ENCODE measurements at regions not wholly inside any gene's neighbourhood (a gene's known extent, or its start where the extent isn't known, plus 50 kb on each side); places are given as distances from the start of the nearest gene placed in this dataset.

DNA sequence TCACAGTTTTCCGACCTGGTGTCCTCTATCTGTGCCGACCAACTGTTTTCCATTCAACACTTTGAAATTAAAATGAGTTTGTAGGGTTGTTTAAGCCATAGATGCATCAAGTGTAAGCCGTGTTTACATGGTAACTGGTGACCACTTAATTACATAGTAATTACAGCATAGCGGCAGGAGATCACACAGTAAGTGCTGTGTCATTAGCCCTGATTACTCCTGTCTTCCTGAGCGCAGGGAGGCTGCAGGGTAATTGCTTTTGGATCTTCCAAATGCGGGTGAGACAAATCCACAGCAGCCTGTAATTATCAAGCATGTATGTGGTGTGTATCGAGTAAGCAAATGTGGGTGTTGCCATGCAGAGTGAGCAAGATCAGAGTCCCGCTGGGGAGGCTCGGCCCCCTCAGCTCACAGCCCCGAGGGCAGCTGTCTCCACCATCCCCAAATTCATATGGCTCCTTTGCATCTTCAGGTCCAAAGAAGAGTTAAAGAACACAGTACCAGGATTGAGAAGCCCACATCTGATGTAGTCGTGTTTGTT, 71.5 kb upstream of the HDAC4 start:
- BruUV-seq (replicated peaks), result no TSS peak
- H3K36me3 Mint-ChIP-seq (ENCODE audit: insufficient read depth, unreplicated experiment), result no peaks in the 10 kb centered on the region
- DNase-seq, result no peak
- CTCF ChIA-PET, result no interaction called here
- intact Hi-C loops (cut with micrococcal nuclease; ENCODE audit: unreplicated experiment), result no loop called here
- H3K27ac Mint-ChIP-seq (ENCODE audit: unreplicated experiment), result no peak overlapping the region
- peaks cover 45% of the 10 kb centered on the region for H3K27me3 Mint-ChIP-seq (ENCODE audit: unreplicated experiment)
- no peaks in the 10 kb centered on the region for H3K9me3 Mint-ChIP-seq (ENCODE audit: low read depth, unreplicated experiment)
- TF ChIP-seq, protein P1, sequence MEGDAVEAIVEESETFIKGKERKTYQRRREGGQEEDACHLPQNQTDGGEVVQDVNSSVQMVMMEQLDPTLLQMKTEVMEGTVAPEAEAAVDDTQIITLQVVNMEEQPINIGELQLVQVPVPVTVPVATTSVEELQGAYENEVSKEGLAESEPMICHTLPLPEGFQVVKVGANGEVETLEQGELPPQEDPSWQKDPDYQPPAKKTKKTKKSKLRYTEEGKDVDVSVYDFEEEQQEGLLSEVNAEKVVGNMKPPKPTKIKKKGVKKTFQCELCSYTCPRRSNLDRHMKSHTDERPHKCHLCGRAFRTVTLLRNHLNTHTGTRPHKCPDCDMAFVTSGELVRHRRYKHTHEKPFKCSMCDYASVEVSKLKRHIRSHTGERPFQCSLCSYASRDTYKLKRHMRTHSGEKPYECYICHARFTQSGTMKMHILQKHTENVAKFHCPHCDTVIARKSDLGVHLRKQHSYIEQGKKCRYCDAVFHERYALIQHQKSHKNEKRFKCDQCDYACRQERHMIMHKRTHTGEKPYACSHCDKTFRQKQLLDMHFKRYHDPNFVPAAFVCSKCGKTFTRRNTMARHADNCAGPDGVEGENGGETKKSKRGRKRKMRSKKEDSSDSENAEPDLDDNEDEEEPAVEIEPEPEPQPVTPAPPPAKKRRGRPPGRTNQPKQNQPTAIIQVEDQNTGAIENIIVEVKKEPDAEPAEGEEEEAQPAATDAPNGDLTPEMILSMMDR (IDR thresholded peaks at IDR 0.05; ENCODE audit: unreplicated experiment), result no peak
- no peaks in the 10 kb centered on the region for H3K4me1 Mint-ChIP-seq (ENCODE audit: low read depth, unreplicated experiment)
- no peak overlapping the region for H3K4me3 Mint-ChIP-seq (ENCODE audit: low read depth, unreplicated experiment)

DNA sequence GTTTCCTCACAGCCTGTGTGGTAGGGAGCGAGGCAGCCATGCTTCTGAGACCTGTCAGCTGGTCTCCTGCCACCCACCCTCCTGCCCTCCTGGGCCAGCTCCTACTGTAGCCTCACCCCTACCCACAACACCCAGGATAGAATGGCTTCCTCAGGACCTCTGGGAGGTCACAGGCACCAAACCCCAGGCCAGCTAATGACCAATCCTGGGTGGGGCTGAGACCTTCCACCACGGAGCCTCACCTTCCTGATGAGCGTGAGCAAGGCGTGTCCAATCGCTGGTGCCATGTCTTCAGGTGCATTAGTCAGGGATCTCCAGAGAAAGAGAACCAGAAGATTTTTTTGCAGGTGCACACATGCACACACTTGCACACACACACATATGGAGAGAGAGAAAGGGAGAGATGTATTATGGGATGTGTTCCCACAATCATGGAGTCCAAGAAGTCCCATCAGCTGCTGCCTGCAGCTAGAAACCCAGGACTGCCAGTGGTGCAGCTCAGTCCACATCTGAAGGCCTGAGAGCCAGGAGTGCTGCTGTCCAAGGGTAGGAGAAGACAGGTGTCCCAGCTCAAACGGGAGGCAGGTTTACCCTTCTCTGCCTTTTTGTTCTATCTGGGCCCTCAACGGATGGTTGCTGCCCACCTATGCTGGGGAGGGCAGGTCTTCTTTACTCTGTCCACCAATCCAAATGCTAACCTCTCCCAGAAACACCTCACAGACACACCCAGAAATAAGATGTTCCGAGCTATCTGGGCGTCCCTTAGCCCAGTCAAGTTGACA, 70.4 kb upstream of the HDAC4 start:
- no peaks in the 10 kb centered on the region for H3K9me3 Mint-ChIP-seq (ENCODE audit: low read depth, unreplicated experiment)
- H3K27me3 Mint-ChIP-seq (ENCODE audit: unreplicated experiment), result peaks cover 45% of the 10 kb centered on the region
- H3K4me1 Mint-ChIP-seq (ENCODE audit: low read depth, unreplicated experiment), result no peaks in the 10 kb centered on the region
- H3K27ac Mint-ChIP-seq (ENCODE audit: unreplicated experiment), result no peak overlapping the region
- TF ChIP-seq, protein P1 (IDR thresholded peaks at IDR 0.05; ENCODE audit: unreplicated experiment), result no peak
- no peak overlapping the region for H3K4me3 Mint-ChIP-seq (ENCODE audit: low read depth, unreplicated experiment)
- no peaks in the 10 kb centered on the region for H3K36me3 Mint-ChIP-seq (ENCODE audit: insufficient read depth, unreplicated experiment)
- CTCF ChIA-PET, result no interaction called here
- DNase-seq, result no peak
- no TSS peak for BruUV-seq (replicated peaks)
- intact Hi-C loops (cut with micrococcal nuclease; ENCODE audit: unreplicated experiment), result no loop called here

GRCh38 chr2:239470151-239470900, 69.5 kb upstream of the HDAC4 start:
- H3K36me3 Mint-ChIP-seq (ENCODE audit: insufficient read depth, unreplicated experiment), result no peaks in the 10 kb centered on the region
- H3K4me1 Mint-ChIP-seq (ENCODE audit: low read depth, unreplicated experiment), result no peaks in the 10 kb centered on the region
- no peak overlapping the region for H3K4me3 Mint-ChIP-seq (ENCODE audit: low read depth, unreplicated experiment)
- DNase-seq, result no peak
- peaks cover 45% of the 10 kb centered on the region for H3K27me3 Mint-ChIP-seq (ENCODE audit: unreplicated experiment)
- no TSS peak for BruUV-seq (replicated peaks)
- TF ChIP-seq, protein P1 (IDR thresholded peaks at IDR 0.05; ENCODE audit: unreplicated experiment), result no peak
- no peaks in the 10 kb centered on the region for H3K9me3 Mint-ChIP-seq (ENCODE audit: low read depth, unreplicated experiment)
- CTCF ChIA-PET, result no interaction called here
- intact Hi-C loops (cut with micrococcal nuclease; ENCODE audit: unreplicated experiment), result no loop called here
- H3K27ac Mint-ChIP-seq (ENCODE audit: unreplicated experiment), result no peak overlapping the region

DNA sequence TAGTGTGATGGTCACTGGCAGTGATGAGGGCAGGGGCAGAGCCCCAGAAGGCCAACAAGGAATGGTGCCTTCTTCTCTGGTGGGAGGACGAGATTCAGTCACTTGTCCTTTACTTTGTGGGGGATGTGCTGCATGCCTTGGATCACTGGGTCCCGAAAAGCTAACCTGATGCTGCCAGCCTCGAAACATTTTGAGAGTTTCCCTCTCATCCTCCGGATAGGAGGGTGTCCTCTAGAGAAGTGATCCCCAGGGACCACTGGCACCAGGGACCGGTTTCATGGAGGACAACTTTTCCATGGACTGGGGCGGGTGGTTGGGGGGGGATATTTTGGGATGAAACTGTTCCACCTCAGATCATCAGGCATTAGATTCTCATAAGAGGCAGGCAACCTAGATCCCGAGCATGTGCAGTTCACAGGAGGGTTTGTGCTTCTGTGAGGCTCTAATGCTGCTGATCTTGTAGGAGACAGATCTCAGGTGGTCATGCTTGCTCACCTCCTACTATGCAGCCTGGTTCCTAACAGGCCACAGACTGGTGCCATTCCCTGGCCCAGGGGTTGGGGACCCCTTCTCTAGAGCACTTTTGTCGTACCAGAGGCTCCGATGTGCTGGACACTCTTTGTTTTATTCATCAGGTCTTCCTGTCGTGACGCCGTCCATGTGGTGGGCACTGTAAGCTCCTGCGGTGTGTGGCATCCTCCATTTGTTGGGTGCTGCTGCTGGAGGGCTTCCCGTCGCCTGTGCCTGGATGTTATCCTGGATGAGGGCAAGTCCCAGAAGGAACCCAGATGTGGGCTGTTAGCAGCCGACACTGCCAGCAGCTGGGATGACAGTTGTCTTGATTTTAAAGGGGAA, 68.5 kb upstream of the HDAC4 start:
- Mint-ChIP-seq H3K4me1 (ENCODE audit: low read depth, unreplicated experiment) (no peaks in the 10 kb centered on the region), H3K4me3 (ENCODE audit: low read depth, unreplicated experiment) (no peak overlapping the region), H3K27me3 (ENCODE audit: unreplicated experiment) (peaks cover 38% of the 10 kb centered on the region), H3K27ac (ENCODE audit: unreplicated experiment) (no peak overlapping the region), H3K9me3 (ENCODE audit: low read depth, unreplicated experiment) (no peaks in the 10 kb centered on the region), H3K36me3 (ENCODE audit: insufficient read depth, unreplicated experiment) (no peaks in the 10 kb centered on the region)
- no TSS peak for BruUV-seq (replicated peaks)
- CTCF ChIA-PET, result no interaction called here
- TF ChIP-seq, protein P1 (IDR thresholded peaks at IDR 0.05; ENCODE audit: unreplicated experiment), result no peak
- no peak for DNase-seq
- intact Hi-C loops (cut with micrococcal nuclease; ENCODE audit: unreplicated experiment), result no loop called here
